Nephron (organoid): ENCODE measurements at regions not wholly inside any gene's neighbourhood (a gene's known extent, or its start where the extent isn't known, plus 50 kb on each side); places are given as distances from the start of the nearest gene placed in this dataset.

Source experiments
- H3K27ac Mint-ChIP-seq, 3 experiments: 2 replicates each; pipeline ENCODE4 v1.8.0; 2020; ENCODE audit warnings: mixed read lengths in 3 of 3, mild to moderate bottlenecking in 2 of 3, moderate library complexity in 1 of 3
- H3K27me3 Mint-ChIP-seq: 2 replicates; pipeline ENCODE4 v1.8.0; 2021; ENCODE audit warnings: low read depth, mild to moderate bottlenecking, moderate library complexity, mixed read lengths
- H3K36me3 Mint-ChIP-seq: 2 replicates; pipeline ENCODE4 v1.8.0; 2020; ENCODE audit warnings: low read depth, mixed read lengths
- H3K4me1 Mint-ChIP-seq: 2 replicates; pipeline ENCODE4 v1.8.0; 2020; ENCODE audit warnings: mixed read lengths
- H3K4me3 Mint-ChIP-seq, 3 experiments: 2 replicates each; pipeline ENCODE4 v1.8.0; 2020; ENCODE audit warnings: mild to moderate bottlenecking in 3 of 3, mixed read lengths in 3 of 3, moderate library complexity in 2 of 3
- H3K9me3 Mint-ChIP-seq: 2 replicates; pipeline ENCODE4 v1.8.0; 2020; ENCODE audit warnings: mixed read lengths
- TF ChIP-seq, protein P1 (sequence below), 3 experiments: fragments of 200-600 bp; sonication (generic); IDR thresholded peaks; one replicate each; pipeline ENCODE4 v1.5.0; 2021; ENCODE audit warnings: antibody characterized with exemption in 3 of 3; ENCODE audit not compliant: unreplicated experiment in 3 of 3

DNA sequence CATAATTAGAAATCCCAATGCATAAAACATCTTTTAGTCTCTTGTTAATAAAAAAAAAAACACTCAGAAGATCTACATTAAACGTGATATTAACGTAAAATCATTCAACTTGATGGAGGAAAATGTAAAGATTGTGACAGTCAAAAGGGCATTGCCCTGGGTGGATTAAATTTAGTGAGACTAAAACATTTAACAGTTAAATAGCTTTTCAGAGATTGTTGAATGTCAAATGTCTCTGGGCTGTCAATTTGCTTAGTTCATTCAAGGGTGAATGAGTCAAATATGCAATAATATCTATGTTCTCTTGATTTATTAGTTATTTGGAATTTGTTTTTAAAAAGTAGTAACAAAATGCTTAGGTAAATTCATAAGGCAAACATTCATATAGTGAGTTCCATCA is 836.6 kb upstream of the PCDH10 start:
- Mint-ChIP-seq H3K4me1 (no peaks in the 10 kb centered on the region), H3K36me3 (no peaks in the 10 kb centered on the region), H3K27me3 (no peaks in the 10 kb centered on the region), H3K4me3 (no peak overlapping the region), H3K27ac (no peak overlapping the region), H3K9me3 (no peaks in the 10 kb centered on the region)
- TF ChIP-seq, protein P1, sequence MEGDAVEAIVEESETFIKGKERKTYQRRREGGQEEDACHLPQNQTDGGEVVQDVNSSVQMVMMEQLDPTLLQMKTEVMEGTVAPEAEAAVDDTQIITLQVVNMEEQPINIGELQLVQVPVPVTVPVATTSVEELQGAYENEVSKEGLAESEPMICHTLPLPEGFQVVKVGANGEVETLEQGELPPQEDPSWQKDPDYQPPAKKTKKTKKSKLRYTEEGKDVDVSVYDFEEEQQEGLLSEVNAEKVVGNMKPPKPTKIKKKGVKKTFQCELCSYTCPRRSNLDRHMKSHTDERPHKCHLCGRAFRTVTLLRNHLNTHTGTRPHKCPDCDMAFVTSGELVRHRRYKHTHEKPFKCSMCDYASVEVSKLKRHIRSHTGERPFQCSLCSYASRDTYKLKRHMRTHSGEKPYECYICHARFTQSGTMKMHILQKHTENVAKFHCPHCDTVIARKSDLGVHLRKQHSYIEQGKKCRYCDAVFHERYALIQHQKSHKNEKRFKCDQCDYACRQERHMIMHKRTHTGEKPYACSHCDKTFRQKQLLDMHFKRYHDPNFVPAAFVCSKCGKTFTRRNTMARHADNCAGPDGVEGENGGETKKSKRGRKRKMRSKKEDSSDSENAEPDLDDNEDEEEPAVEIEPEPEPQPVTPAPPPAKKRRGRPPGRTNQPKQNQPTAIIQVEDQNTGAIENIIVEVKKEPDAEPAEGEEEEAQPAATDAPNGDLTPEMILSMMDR (IDR thresholded peaks at IDR 0.05; ENCODE audit: unreplicated experiment in 3 of 3): no peak

DNA sequence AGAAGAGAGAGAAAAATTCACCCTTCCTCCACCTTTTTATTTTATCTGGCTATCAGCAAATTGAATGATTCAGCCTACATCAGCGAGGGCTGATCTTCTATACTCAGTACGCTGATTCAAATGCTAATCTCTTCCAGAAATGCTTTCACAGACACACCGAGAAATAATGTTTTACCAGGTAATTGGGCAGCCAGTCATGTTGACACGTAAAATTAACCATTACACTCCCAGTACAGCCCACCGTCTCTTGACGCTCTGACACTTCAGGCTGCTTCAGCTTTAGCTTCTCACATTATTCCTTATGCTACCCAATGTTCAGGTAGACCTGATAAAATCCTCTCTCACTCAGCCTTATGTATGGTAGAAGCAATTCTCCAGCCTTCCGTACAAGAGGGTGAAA is 835.2 kb upstream of the PCDH10 start:
- TF ChIP-seq, protein P1 (IDR thresholded peaks at IDR 0.05; ENCODE audit: unreplicated experiment in 3 of 3): no peak
- H3K4me3 Mint-ChIP-seq: no peak overlapping the region

DNA sequence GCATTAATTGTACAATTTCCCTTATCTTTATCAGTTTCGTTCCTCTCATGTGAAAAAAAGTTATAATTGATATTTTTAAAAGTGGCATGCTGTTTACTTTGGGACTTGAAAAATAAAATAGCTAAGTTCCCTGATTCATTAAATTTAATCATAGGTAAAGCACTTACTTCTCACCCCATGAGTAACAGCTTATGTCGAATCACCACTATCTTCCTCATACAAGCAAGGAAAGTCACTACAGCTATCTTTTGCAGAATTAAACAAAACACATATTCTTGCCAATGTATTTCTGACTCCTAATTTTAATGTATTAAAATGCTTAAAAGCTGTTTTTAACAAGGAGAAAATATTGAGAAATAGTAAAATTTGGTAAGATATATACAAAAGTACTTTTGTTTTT is 832.4 kb upstream of the PCDH10 start:
- H3K9me3 Mint-ChIP-seq: no peaks in the 10 kb centered on the region
- TF ChIP-seq, protein P1 (IDR thresholded peaks at IDR 0.05; ENCODE audit: unreplicated experiment in 3 of 3): no peak
- H3K4me1 Mint-ChIP-seq: no peaks in the 10 kb centered on the region
- H3K36me3 Mint-ChIP-seq: no peaks in the 10 kb centered on the region
- no peak overlapping the region for H3K27ac Mint-ChIP-seq
- H3K4me3 Mint-ChIP-seq: no peak overlapping the region
- H3K27me3 Mint-ChIP-seq: no peaks in the 10 kb centered on the region

More for the DNA sequence above, 835.2 kb upstream of the PCDH10 start:
- Mint-ChIP-seq H3K36me3 (no peaks in the 10 kb centered on the region), H3K4me1 (no peaks in the 10 kb centered on the region), H3K27ac (no peak overlapping the region), H3K27me3 (no peaks in the 10 kb centered on the region), H3K9me3 (no peaks in the 10 kb centered on the region)

DNA sequence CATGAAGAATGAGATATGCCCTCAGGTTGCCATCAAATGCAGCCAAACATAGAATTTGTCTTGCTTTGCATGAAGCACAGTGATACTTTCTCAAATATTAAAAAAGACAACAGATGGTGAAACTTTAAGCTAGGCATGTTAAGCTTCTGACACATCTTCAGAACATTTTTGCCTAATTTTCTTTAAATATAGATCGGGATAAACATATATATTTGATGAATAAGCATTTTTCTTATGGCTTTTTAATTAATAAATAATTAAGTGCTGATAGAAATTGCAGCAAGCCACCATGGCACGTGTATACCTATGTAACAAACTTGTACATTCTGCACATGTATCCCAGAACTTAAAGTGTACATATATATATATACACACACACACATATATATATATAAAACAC is 831.2 kb upstream of the PCDH10 start:
- H3K4me1 Mint-ChIP-seq: no peaks in the 10 kb centered on the region
- TF ChIP-seq, protein P1 (IDR thresholded peaks at IDR 0.05; ENCODE audit: unreplicated experiment in 3 of 3): no peak
- H3K27ac Mint-ChIP-seq: no peak overlapping the region
- H3K36me3 Mint-ChIP-seq: no peaks in the 10 kb centered on the region
- no peaks in the 10 kb centered on the region for H3K27me3 Mint-ChIP-seq
- H3K9me3 Mint-ChIP-seq: peaks cover 2% of the 10 kb centered on the region
- no peak overlapping the region for H3K4me3 Mint-ChIP-seq

DNA sequence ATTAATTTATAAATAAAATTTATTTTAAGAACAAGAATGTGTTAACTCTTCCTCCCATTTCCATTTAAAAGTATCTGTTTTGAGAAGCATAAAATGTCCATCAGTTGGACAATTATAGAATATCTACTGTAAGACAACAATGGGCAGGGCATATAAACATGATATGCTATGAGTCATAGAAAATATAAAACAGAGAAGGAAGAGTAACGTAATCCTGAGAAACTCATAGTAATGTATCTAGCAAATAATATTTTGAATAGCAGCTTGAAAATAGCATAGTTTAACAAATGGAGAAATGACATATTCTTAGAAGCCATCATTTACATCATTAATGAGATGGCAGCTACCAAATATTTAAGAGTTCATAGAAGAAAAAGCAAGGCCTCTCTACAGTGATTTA is 820.3 kb upstream of the PCDH10 start:
- no peaks in the 10 kb centered on the region for H3K9me3 Mint-ChIP-seq
- no peaks in the 10 kb centered on the region for H3K4me1 Mint-ChIP-seq
- TF ChIP-seq, protein P1 (IDR thresholded peaks at IDR 0.05; ENCODE audit: unreplicated experiment in 3 of 3): no peak

DNA sequence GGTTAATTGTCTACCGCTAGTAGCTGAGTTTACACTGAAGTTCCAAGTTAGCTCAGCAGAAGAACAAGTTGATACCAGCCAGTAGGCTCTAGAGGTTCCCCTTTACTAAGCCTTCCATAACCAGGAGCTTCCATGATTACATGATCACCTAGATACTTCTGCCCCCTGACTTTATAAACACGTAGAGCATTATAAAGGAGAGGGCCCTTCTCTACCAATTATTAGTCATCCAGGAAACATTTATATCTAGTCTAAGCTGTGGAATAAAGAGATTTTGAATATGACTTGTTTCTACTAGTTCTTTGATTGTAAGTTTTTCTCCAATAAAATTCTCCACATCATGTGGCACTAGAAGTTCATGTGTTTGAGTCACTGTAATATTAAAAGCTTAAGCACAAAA is 818.1 kb upstream of the PCDH10 start:
- H3K9me3 Mint-ChIP-seq: no peaks in the 10 kb centered on the region
- H3K4me1 Mint-ChIP-seq: no peaks in the 10 kb centered on the region
- H3K27ac Mint-ChIP-seq: no peak overlapping the region
- no peaks in the 10 kb centered on the region for H3K27me3 Mint-ChIP-seq
- TF ChIP-seq, protein P1 (IDR thresholded peaks at IDR 0.05; ENCODE audit: unreplicated experiment in 3 of 3): no peak
- H3K36me3 Mint-ChIP-seq: no peaks in the 10 kb centered on the region
- H3K4me3 Mint-ChIP-seq: no peak overlapping the region

More for the DNA sequence above, 820.3 kb upstream of the PCDH10 start:
- Mint-ChIP-seq H3K36me3 (no peaks in the 10 kb centered on the region), H3K4me3 (no peak overlapping the region), H3K27me3 (no peaks in the 10 kb centered on the region), H3K27ac (no peak overlapping the region)
